SHP77 treated with DMSO at 0.1 percent for 48 hours (cell line): ENCODE measurements at regions not wholly inside any gene's neighbourhood (a gene's known extent, or its start where the extent isn't known, plus 50 kb on each side); places are given as distances from the start of the nearest gene placed in this dataset.
"Not testable (repeated sequence)": the region's sequence is repeated elsewhere in the genome, so short reads cannot be mapped to it uniquely, and the experiment has no call there.

Experiments used
- DNase-seq: peaks from one replicate; lab custom pipeline; 2025; lab: John Stamatoyannopoulos, UW

DNA sequence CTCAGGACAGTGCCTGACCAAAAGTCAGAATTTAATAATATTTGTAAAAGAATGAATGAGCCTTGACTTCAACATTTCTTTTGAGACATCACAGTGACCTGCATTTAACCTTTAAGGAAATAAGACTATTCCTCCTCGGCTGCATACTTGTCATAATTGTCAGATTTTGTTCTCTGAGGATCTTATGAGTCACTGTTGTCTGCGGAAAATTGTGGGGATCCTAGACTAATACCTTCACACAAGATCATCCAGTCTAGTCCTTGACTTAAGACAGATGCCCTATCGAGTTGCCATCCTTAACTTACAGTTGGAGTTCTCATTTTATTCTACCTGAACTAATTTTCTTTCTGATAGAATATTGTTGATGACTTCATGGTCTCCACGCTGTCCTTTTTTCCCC, 198.4 kb downstream of the DLEU7 start:
- DNase-seq: no peak

DNA sequence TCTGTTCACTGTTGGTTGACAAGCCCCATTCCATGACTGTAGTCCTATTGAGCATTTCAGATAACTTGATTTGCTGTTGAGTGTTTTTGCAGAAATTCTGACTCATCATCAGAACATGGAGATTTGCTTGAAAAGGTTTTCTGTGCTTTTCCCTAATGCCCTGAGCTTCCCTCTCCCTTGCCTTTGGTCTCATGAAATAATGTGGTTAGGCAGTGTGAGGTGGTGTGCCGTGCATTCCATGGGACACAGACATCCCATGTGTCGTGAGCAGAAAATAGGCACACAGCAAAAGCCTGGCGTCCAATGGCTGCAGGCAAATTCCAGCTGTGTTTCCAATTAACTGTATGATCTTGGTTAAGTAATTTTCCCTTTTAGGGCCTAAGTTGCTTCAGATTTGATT, 197.4 kb downstream of the DLEU7 start:
- no peak for DNase-seq

DNA sequence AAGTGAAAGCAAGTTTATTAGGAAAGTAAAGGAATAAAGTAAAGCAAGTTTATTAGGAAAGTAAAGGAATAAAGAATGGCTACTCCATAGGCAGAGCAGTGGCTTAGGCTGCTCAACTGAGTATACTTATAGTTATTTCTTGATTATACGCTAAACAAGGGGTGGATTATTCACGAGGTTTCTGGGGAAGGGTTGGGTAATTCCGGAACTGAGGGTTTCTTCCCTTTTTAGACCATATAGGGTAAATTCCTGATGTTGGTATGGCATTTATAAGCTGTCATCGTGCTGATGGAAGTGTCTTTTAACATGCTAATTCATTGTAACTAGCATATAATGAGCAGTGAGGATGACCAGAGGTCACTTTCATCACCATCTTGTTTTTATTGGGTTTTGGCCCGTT, 194.3 kb downstream of the DLEU7 start:
- DNase-seq: no peak

DNA sequence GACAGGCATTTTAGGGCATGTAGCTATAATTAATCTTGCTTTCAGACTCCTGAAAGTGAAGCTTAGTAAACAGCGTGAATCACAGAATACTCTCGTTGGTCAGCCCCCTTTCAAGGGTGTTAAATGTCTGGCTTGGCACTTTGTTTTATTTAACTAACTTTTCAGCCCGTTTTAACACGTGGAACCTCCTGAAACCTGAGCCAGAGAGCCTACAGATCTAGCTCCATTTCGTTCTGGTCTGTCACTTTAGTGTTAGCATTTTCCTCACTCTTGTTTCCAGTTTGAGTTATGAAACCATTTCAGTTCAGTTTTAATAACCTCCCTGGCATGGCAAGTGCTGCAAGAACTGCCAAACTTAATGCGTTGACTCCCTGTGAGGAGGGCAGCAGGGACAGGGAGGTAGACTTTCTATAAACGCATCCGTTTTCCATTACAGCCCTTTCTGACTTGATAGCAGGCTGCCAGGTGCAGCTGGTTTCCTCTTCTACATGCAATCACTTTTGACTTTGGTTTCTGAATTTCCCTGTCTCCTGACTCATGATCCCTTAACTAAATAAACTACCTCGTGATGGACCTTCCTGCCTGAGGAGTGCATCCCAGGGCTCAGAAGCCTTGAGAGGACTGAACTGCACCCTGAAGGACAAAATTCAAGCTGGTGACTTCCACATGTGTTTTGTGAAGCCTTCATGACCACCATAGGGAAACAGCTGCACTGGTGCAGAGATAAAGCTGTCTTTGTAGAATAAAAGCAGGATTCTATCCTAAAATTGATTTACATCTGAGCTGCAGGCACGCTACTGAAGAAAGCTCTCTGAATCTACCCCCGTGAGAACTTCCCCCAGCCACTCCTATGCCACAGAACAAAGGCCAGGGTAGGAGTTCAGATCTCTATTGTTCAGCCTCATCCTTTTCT, 192.6 kb downstream of the DLEU7 start:
- DNase-seq: peak; percentile 14

DNA sequence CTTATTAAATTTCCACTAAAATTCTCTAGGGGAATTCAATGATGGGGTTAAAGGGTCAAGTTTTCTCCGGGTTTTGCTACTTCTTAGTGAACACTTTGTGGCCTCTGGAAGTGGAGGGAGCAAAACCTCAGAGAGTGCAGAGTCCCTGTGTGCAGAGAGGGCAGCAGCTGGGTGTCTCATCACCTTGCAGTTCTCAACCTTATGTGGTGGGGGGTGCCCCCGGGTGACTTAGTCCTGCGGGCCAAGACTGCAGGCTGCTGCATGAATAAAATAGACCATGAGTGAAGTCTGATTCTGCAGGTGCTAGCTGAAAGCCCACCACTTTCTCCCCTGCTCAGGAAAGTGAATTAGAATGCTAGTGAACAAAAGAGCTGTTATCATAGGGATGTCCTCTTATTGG, 191.6 kb downstream of the DLEU7 start:
- no peak for DNase-seq

DNA sequence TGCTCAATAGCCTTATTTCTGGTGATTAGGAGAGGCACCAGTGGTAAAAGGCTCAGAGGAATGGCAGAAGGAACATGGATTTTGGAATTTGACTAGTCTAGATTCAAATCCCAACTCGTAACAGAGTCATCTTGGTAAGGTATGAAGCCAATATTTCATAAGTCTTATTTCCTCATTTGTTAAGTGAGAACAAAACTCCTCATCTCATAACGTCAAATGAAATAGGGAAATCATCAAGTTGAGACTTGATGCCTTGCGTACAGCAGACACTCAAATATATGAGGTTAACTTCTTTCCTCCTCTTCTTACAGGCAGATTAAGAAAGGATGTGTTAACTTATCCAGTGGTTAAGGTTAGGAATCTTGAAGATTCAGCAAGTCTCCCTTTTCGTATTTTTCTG, 189.2 kb downstream of the DLEU7 start:
- no peak for DNase-seq

DNA sequence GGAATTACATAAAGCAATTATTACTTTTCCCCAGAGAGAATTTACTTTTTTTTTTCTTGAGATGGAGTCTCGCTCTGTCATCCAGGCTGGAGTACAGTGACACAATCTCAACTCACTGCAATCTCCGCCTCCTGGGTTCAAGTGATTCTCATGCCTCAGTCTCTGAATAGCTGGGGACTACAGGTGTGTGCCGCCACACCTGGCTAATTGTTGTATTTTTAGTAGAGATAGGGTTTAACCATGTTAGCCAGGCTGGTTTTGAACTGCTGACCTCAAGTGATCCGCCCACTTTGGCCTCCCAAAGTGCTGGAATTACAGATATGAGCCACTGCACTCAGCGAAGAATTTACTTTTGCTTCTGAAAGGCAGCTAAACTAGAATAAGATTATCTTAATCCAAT, 181.6 kb downstream of the DLEU7 start:
- DNase-seq: not testable (repeated sequence)

DNA sequence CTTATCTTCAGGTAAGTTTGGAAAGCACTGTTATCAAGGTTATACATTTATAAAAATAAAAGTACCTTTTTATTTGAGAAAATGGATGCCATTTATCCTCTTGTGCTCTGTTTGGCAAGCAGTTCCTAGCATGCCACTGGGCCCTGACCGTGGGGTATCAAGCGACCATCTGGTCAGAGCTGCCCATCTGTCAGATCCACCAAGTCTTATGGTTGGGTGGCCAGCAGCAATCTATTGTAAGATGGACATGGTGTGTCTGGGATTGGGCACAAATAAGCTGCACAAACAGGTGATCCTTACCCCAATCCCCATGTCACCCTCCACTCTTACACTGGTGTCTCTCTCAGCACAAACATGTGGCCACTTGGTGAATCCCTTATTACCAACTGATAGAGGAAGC, 178.5 kb downstream of the DLEU7 start:
- no peak for DNase-seq

DNA sequence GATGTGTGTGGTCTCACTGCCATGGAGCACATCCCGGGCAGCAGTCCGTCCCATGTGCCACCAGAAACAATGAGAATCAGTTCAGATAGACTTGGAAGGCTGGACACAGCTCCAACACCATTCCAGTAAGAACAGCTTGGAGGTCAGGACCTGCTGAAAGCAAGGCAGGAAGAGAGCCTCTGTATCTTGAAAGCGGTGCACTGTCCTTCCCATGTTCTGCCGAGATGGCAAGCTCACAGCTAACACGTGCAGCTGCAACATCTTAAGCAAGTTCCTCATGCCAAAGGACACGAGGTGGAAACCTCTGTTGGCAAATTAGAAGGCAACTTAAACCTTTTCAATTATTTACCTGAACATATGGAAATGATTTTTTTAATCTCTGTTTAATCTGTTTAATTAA, 175.4 kb downstream of the DLEU7 start:
- DNase-seq: no peak

DNA sequence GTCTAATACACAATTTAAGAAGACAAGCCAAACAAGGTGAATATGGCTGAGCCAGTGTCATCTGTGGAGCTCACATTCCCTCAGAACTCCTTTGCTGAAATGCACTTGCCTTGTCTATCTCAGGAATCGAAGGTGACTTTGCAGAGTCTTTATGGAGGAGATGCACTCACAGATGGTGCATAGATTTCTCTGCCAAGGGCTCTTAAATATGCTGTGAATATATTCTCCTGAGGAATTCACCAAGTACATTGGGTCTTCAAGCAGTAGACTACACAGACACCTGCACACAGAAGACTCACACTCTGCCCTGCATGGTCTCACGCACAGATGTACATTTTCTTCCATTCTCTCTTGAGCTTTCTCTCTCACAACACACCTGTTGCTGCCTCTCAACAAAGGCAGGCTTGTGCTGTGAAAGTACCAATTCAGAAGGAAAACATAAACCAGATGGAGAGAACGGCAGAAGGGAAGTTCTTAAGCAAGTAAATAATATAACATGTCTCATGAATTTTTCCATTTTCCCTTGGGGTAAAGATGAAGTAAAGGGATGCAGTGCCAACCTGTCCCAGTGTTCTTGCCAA, 174.7 kb downstream of the DLEU7 start:
- no peak for DNase-seq

DNA sequence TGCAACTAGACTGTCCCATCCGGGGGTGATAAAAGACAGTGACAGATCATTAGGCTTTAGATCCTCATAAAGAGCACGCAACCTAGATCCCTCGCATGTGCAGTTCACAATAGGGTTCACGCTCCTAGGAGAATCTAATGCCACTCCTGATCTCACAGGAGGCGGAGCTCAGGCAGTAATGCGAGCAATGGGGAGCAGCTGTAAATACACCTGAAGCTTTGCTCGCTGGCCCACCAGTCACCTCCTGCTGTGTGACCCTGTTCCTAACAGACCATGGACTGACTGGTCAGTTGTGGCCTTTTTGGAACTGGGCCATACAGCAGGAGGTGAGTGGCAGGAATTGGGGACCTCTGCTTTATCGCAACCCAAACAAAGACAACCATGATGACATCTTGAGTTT, 173.2 kb downstream of the DLEU7 start:
- DNase-seq: no peak

DNA sequence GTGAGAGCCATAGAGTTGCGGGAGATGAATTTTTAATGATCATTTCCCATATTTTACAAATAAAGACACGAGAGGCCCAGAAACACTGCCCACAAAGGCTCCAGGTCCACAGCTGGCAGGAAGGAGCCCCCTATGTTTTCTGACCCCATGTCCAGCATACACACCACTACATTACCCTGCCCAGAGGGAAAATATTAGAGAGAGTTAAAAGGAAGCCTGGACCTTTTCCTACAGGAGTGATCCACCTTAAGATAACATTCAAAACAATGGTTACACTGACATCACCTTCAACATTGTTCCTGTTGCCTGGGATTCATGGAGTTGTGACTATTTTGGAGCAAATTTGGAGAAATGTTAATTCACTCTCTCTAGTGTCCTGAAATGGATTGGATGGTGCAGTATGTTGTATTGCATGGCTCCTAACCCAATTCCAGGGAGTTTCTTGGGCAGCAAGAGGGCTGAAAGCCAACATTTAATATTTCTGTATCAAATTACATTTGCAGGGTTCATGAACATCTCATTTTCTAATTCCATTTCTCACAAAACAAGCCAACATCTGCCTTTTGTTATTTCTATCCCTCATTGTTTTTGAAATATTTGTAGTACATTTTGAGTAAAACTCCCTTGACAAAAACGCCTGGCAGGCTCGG, 172.5 kb downstream of the DLEU7 start:
- DNase-seq: no peak

DNA sequence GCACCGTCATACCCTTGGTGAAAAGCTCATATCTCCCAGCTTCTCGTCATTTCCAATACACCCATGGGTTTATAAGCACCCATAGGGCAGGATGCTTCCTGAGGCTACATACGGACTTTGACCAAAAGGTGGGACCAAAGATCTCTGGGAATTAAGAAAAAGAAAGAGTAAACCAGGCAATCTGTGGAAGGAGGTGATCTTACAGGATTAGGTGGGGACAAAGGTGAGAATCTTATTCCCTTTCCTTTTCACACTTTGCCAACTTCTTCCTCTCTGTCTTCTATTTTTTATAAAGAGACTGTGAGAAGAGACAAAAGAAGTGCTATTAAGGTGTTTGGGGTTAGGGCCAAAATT, 172.0 kb downstream of the DLEU7 start:
- no peak for DNase-seq

DNA sequence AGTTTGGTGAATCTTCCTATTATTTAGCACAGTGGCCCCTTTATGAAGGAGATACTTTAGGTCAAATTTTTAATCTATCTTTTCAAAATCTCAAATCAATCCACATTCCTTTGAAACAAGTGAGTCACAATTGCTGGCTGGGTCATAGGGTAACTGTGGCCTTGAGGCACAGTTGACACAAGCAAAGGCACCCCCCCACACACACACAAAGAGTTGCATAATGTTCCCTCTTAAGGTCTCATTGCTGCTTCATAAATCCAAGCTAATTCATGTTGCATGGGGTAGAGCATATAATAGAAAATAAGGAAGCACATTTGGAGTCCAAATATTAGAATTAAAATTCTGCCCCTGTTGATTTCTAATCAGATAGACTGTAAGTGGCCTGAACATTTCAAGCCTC, 171.5 kb downstream of the DLEU7 start:
- DNase-seq: no peak

DNA sequence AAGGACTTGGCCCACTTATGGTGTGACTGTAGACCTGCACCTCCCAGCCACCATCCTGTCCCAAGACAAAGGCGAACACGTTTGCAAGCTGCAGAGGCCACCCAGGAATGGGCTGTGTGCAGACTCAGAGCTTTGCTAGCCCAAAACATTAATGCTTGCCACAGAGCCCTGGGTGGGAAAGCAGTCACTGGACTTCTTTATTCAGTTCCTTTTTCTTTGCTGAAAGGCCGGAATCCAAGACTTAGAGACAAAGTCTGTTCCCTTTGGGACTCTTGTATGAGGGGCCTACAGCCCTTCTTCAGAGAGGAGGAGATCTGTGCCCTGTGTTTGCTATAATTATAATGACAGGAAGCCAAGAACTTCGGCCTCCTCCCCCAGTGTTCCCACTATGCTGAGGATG, 167.8 kb downstream of the DLEU7 start:
- no peak for DNase-seq

DNA sequence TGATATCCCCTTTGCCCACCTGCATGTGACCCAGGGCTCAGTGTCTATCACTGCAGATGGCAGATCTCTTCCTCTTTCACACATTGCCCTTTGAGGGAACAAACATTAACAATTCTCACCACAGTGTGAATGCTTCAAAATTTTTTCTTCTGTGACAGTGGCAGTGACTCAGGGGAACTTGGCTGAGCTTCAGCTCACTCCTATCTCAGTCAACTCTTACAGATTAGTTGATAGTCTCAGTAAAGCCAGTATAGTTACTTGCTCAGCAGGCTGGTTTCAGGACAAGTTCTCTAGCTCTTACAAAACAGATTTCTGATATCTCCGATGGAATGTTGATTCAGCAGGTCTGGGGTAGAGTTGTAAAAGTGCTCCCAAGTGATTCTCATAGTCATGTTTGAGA, 166.9 kb downstream of the DLEU7 start:
- no peak for DNase-seq

DNA sequence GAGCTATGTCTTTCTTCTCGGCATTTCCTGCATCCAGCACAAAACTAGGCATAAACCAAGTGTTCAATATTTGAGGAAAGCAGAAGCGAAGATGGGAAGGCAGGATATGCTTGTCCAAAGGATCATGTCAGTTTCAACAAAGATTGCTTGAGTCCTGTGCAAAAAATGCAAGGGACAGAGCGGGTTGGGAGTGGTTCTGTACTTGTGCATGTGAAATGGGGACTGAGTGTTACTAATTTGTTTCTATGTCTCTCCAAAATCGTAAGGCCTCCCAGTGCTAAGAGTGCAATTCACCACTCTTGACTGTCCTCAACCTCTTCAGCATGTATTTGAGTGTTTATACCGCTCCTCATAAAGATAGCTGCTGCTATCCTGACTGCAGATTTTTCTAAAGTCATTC, 166.2 kb downstream of the DLEU7 start:
- no peak for DNase-seq

DNA sequence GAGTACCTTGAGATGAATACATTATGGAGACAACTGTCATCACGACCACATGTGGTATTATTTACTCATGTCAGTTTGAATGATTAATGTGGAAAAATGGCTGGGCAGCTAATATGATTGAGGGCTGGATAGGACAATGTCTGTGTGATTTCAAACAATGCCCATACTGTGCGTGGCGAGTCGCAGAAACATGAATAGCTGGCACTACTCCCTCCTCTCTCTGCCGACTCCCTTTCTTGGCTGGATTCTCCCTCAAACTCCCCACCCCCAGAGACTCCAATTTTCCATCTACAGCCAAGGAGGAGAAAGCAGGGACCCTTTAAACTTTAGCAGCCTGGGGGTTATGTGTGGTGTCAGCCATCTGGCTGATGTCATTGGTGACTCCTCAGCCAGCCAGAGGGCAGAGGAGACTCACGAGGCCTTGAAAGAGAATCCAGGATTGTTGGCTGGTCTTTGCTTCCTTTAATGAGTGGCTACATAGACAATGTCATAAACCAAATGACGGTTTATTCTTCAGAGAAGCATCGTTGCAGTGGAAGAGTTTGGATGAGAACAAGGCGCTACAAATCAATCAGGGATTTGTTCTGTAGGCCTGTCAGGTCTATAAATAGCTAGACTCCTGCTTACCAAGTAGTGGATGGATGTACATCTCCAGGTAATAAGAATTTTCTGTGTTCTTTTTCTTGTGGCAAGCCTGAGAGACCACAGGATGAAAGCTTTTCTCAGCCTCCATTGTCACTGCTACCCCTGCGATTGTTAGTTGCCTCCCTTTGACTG, 165.6 kb downstream of the DLEU7 start:
- DNase-seq: peak; percentile 13

DNA sequence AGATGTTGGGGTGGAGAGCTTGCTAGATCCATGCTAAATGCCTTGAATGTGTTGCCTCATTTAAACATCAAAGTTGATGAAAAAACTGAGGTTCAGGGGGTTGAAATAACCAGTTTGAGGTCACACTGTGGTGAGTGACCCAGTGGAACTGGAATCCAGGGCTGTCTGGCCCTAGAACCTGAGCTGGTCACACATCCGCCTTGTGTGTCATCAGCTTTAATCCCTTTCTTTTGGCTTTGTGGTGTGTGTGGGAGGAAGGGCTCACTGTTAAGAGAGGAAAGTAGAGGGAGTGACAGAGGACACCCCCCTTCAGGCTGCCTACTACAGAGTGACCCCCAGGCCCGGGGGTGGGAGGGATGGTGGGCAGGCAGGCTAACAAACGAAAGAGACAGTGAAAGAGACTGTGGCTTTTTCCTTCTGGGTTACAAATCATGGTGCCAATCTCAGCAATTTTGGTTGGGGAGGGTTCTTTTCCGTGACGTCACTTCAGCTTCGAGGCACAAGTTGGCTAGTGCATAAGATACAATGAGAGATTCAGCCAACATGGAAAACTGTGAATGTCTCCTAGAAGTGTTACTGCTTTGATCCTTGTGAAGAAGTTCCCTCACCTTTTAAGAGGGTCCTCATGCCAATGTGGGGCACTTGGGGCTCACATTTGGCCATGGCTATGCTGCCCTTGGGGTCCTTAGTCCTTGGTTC, 164.9 kb downstream of the DLEU7 start:
- no peak for DNase-seq

DNA sequence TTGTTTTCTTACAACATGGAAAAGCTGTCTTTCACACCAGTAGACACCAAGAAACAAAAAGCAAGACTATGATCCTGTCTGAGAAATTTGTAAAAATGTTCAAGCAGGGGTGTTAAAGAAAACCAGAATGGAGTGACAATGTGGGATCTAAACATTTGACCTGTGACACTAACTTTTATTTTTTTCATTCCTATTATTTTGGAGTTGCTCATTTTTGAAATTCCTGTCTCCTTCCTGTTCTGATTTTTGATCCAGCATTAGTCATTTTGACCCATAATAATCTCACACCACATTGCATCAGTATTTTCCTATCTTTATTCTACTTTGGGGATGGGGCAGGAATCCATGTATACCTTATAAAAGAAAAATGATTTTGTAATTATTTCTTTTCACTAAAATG, 164.2 kb downstream of the DLEU7 start:
- no peak for DNase-seq

DNA sequence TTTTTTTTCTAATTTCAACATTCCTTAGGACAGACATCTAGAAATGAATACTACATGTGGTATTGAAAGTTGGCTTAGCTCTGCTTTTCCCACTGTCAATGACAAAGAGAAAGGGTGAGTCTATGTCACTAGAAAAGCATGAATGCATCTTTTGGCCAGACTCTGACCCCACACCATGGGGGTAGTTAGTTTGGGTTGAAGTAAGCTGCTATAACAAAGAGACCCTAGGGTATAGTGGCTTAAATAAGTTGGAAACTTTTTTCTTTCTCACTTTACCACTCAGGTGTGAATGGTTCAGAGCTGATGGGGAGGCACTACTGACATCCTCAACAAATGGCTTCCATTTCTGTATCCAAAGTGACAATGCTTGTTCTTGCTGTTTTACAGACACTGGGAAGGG, 161.5 kb downstream of the DLEU7 start:
- DNase-seq: no peak

DNA sequence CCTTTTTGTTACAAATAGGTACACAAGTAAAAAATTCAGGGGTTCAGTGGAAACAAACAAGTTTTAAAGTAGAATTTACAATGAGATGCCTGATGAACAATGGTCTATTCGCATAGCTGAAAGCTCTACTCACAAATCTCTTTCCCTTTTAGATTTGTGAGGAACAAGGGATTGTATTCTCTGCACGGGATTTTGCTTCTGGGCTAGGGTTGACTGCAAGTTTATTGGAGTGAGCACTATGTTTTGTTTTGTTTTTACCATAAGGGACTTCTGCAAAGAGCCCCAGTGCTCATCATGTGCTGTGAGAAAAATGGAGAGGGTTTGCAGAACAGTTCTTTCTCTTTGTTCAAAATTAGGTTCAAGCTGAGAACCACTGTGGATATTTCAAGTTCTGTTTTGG, 160.5 kb downstream of the DLEU7 start:
- no peak for DNase-seq
